GM12878 (cell line): ENCODE measurements at regions not wholly inside any gene's neighbourhood (a gene's known extent, or its start where the extent isn't known, plus 50 kb on each side); places are given as distances from the start of the nearest gene placed in this dataset.

ENCODE experiments used
- ATAC-seq: fragments of 200-7000 bp; cut with Tn5 transposase; 3 replicates; pipeline ENCODE4 v1.9.1; 2020; ENCODE audit warnings: mild to moderate bottlenecking, moderate library complexity
- BruUV-seq: library from RNA; stranded (reverse); fragments of 400-500 nt; replicated peaks from 2 replicates; lab custom pipeline; 2021; lab: Mats Ljungman, UMichigan
- CTCF ChIA-PET: fragments of 300-600 bp; sonication (Branson Sonifier 250); formaldehyde crosslinking; extraction: SDS; loops from one replicate; lab custom pipeline; 2021; ENCODE audit warnings: inconsistent platforms; lab: Yijun Ruan, JAX
- POLR2A ChIA-PET: fragments of 350-600 bp; formaldehyde crosslinking; extraction: SDS; loops from one replicate; lab custom pipeline; 2021; ENCODE audit warnings: inconsistent platforms; lab: Charles Lee
- RAD21 ChIA-PET: fragments of 300-600 bp; sonication (Branson Sonifier 250); formaldehyde crosslinking; loops from one replicate; lab custom pipeline; 2023; ENCODE audit warnings: antibody characterized with exemption; ENCODE audit not compliant: unreplicated experiment; lab: Charles Lee
- SMC1A ChIA-PET: fragments of 300-600 bp; sonication (Branson Sonifier 250); formaldehyde crosslinking; loops from one replicate; lab custom pipeline; 2023; ENCODE audit not compliant: unreplicated experiment, uncharacterized antibody; lab: Charles Lee
- DNase-seq: peaks from one replicate; pipeline ENCODE4 v3.0.0-alpha.2; 2011; ENCODE audit warnings: low read depth, low spot score
- FAIRE-seq: peaks from 3 replicates; lab custom pipeline; 2011; peaks lifted over from hg19 to GRCh38; lab: Jason Lieb, UNC
- H2AFZ ChIP-seq: 2 replicates; pipeline ENCODE4 v1.6.0; 2011; ENCODE audit warnings: low read depth, low read length, control low read depth; ENCODE audit not compliant: control insufficient read depth
- H3K27ac ChIP-seq: 2 replicates; pipeline ENCODE4 v1.5.1; 2011; ENCODE audit warnings: control low read depth; ENCODE audit not compliant: control insufficient read depth, insufficient read depth
- H3K27me3 ChIP-seq, 2 experiments: replicated peaks in 1 of 2; 2 replicates each; pipeline versions ENCODE4 v1.6.0 to v1.6.1; 2011; ENCODE audit warnings: low read length in 1 of 2; ENCODE audit not compliant: control insufficient read depth in 2 of 2, insufficient read depth in 2 of 2
- H3K36me3 ChIP-seq, 2 experiments: 2 replicates each; pipeline ENCODE4 v1.5.1; 2011; ENCODE audit warnings: low read length in 1 of 2; ENCODE audit not compliant: control insufficient read depth in 2 of 2, insufficient read depth in 2 of 2
- H3K4me1 ChIP-seq: 2 replicates; pipeline ENCODE4 v1.6.1; 2011; ENCODE audit warnings: mild to moderate bottlenecking, low read length, moderate library complexity, mixed read lengths; ENCODE audit not compliant: control insufficient read depth, insufficient read depth
- H3K4me2 ChIP-seq: 2 replicates; pipeline ENCODE4 v1.6.0; 2011; ENCODE audit warnings: control low read depth; ENCODE audit not compliant: control insufficient read depth, insufficient read depth
- H3K4me3 ChIP-seq: fragments of 200-600 bp; sonication (generic); 2 replicates; pipeline ENCODE4 v1.5.1; 2016
- H3K79me2 ChIP-seq: 2 replicates; pipeline ENCODE4 v1.6.0; 2011; ENCODE audit warnings: low read length; ENCODE audit not compliant: control insufficient read depth, insufficient read depth
- H3K9ac ChIP-seq: 2 replicates; pipeline ENCODE4 v1.8.0; 2011; ENCODE audit warnings: low read length, control low read depth, mixed read lengths; ENCODE audit not compliant: control insufficient read depth, insufficient read depth
- H3K9me3 ChIP-seq: replicated peaks from 3 replicates; pipeline ENCODE4 v1.5.1; 2011; ENCODE audit warnings: mild to moderate bottlenecking, low read length; ENCODE audit not compliant: control insufficient read depth, insufficient read depth
- H4K20me1 ChIP-seq: 2 replicates; pipeline ENCODE4 v1.6.0; 2011; ENCODE audit not compliant: control insufficient read depth, insufficient read depth
- ATF2 ChIP-seq: IDR thresholded peaks from 2 replicates; pipeline ENCODE4 v1.6.1; 2012; ENCODE audit warnings: low read length, inconsistent platforms
- BMI1 ChIP-seq: fragments of 450-650 bp; IDR thresholded peaks from 2 replicates; pipeline ENCODE4 v1.6.1; 2016; ENCODE audit warnings: mild to moderate bottlenecking, moderate library complexity, borderline replicate concordance
- CHD2 ChIP-seq: IDR thresholded peaks from 2 replicates; pipeline ENCODE4 v1.6.1; 2011; ENCODE audit warnings: low read depth, low read length, improper control_type of control experiment, borderline replicate concordance
- E2F8 ChIP-seq: fragments of 450-650 bp; IDR thresholded peaks from 2 replicates; pipeline ENCODE4 v1.6.1; 2018; ENCODE audit warnings: mild to moderate bottlenecking, low read depth, moderate library complexity; ENCODE audit not compliant: partially characterized antibody
- GABPA ChIP-seq: IDR thresholded peaks from 2 replicates; pipeline ENCODE4 v1.6.1; 2014; ENCODE audit warnings: antibody characterized with exemption, low read depth, mild to moderate bottlenecking, inconsistent platforms
- MYC ChIP-seq: IDR thresholded peaks from 2 replicates; pipeline ENCODE4 v1.6.1; 2011; ENCODE audit warnings: mild to moderate bottlenecking, low read length, moderate library complexity, inconsistent platforms; ENCODE audit not compliant: insufficient read depth, insufficient replicate concordance, insufficient read length, severe bottlenecking
- NR2F1 ChIP-seq: fragments of 450-650 bp; conservative IDR thresholded peaks from 2 replicates; pipeline ENCODE4 v1.6.1; 2017; ENCODE audit warnings: mild to moderate bottlenecking
- RELB ChIP-seq: fragments of 450-650 bp; IDR thresholded peaks from 2 replicates; pipeline ENCODE4 v1.6.1; 2017; ENCODE audit warnings: low read depth, mild to moderate bottlenecking, moderate library complexity
- SIX5 ChIP-seq: IDR thresholded peaks from 2 replicates; pipeline ENCODE4 v1.6.1; 2011; ENCODE audit warnings: mild to moderate bottlenecking, low read depth, low read length, moderate library complexity; ENCODE audit not compliant: severe bottlenecking
- STAT3 ChIP-seq: IDR thresholded peaks from 2 replicates; pipeline ENCODE4 v1.6.1; 2011; ENCODE audit warnings: low read depth, low read length, improper control_type of control experiment
- WGBS: methylation state at CpG from one replicate; pipeline ENCODE4 v1.1.6; 2016; ENCODE audit warnings: low lambda C conversion rate; ENCODE audit not compliant: insufficient replicate concordance, insufficient coverage; ENCODE audit errors: missing lambda C conversion rate; 5-methylcytosine and 5-hydroxymethylcytosine counted together
- in situ Hi-C: fragments of 300-500 bp; cut with MboI; formaldehyde crosslinking; loops from 9 replicates; pipeline ENCODE4 v1.14.3; 2018; ENCODE audit warnings: mixed read lengths
- intact Hi-C: fragments of 100-400 bp; cut with micrococcal nuclease; formaldehyde crosslinking; loops from one replicate; pipeline ENCODE4 v1.14.2; 2022; ENCODE audit not compliant: unreplicated experiment

GRCh38 chr10:4167216-4167615 lies 382.2 kb upstream of the KLF6 start:
- no peak for ATAC-seq
- BruUV-seq, result no TSS peak
- peaks cover 4% of the 10 kb centered on the region; the same call in 1 of the 2 replicates for H3K4me1 ChIP-seq
- ChIA-PET CTCF (no interaction called here), RAD21 (no interaction called here), POLR2A (no interaction called here), SMC1A (no interaction called here)
- no peak for DNase-seq
- in situ Hi-C loops (no loop called here), intact Hi-C loops (no loop called here)
- H3K36me3 ChIP-seq, result no peaks in the 10 kb centered on the region
- 57% methylated on average over 8 of the region's 8 CpGs for WGBS
- H3K27ac ChIP-seq, result no peak overlapping the region
- H3K9me3 ChIP-seq, result no peaks in the 10 kb centered on the region; the same call in 2 of the 3 replicates
- no peak for TF ChIP-seq MYC
- TF ChIP-seq GABPA, result no peak
- no peak for TF ChIP-seq SIX5
- TF ChIP-seq BMI1, result no peak
- TF ChIP-seq, all 136 proteins: peak for 0
- FAIRE-seq, result no peak
- no peak overlapping the region for H3K4me2 ChIP-seq
- H3K9ac ChIP-seq, result no peak overlapping the region
- H3K4me3 ChIP-seq, result no peak overlapping the region
- no peaks in the 10 kb centered on the region for H3K79me2 ChIP-seq
- H2AFZ ChIP-seq, result no peak overlapping the region
- H3K27me3 ChIP-seq, result no peaks in the 10 kb centered on the region; a peak in 1 of 4 replicates
- no peaks in the 10 kb centered on the region for H4K20me1 ChIP-seq

GRCh38 chr10:4162571-4163286 lies 377.7 kb upstream of the KLF6 start:
- Histone ChIP-seq H3K79me2 (no peaks in the 10 kb centered on the region), H4K20me1 (no peaks in the 10 kb centered on the region), H3K27me3 (no peaks in the 10 kb centered on the region; a peak in 1 of 4 replicates), H3K36me3 (no peaks in the 10 kb centered on the region), H3K4me3 (no peak overlapping the region), H2AFZ (no peak overlapping the region), H3K27ac (no peak overlapping the region), H3K4me1 (no peaks in the 10 kb centered on the region), H3K4me2 (no peak overlapping the region), H3K9ac (no peak overlapping the region), H3K9me3 (no peaks in the 10 kb centered on the region; the same call in 2 of the 3 replicates)
- CTCF ChIA-PET, result no interaction called here
- SMC1A ChIA-PET, result no interaction called here
- DNase-seq (no peak), ATAC-seq (no peak), FAIRE-seq (no peak)
- WGBS, result 46% methylated on average over 7 of the region's 7 CpGs
- RAD21 ChIA-PET, result no interaction called here
- intact Hi-C loops, result no loop called here
- BruUV-seq, result no TSS peak
- in situ Hi-C loops, result no loop called here
- POLR2A ChIA-PET, result no interaction called here
- TF ChIP-seq CHD2, result no peak
- no peak for TF ChIP-seq NR2F1
- no peak for TF ChIP-seq E2F8
- TF ChIP-seq ATF2, result no peak
- TF ChIP-seq STAT3, result no peak
- no peak for TF ChIP-seq RELB
